Hematopoietic multipotent progenitor cell treated with erythropoietin and hydrocortisone succinate and interleukin-3 and kit ligand, for 6 days (in vitro differentiated cells): ENCODE measurements at regions not wholly inside any gene's neighbourhood (a gene's known extent, or its start where the extent isn't known, plus 50 kb on each side); places are given as distances from the start of the nearest gene placed in this dataset.

ENCODE experiments used
- DNase-seq: peaks from one replicate; pipeline ENCODE4 v3.0.0-alpha.2; 2015

GRCh38 chr2:5991305-5991968, 299.3 kb downstream of the SOX11 start:
- no peak for DNase-seq

GRCh38 chr2:5995832-5996231, 303.6 kb downstream of the SOX11 start:
- DNase-seq, result no peak

- no peak for DNase-seq
Measured at GRCh38 chr2:6008186-6008585, 316.0 kb downstream of the SOX11 start.

- no peak for DNase-seq
Measured at GRCh38 chr2:6008726-6009125, 316.5 kb downstream of the SOX11 start.

GRCh38 chr2:6010163-6010562, 318.0 kb downstream of the SOX11 start:
- DNase-seq, result no peak

GRCh38 chr2:6011921-6012320, 319.7 kb downstream of the SOX11 start:
- DNase-seq, result no peak

GRCh38 chr2:6017736-6018286, 325.6 kb downstream of the SOX11 start:
- DNase-seq, result no peak

GRCh38 chr2:6024229-6024628, 332.0 kb downstream of the SOX11 start:
- DNase-seq, result no peak

- no peak for DNase-seq
Measured at GRCh38 chr2:6024784-6025183, 332.6 kb downstream of the SOX11 start.

- DNase-seq, result no peak
Measured at GRCh38 chr2:6025391-6025790, 333.2 kb downstream of the SOX11 start.

GRCh38 chr2:6027066-6027465, 334.9 kb downstream of the SOX11 start:
- DNase-seq, result no peak

GRCh38 chr2:6031200-6031867, 339.1 kb downstream of the SOX11 start:
- DNase-seq, result peak; percentile 3

- no peak for DNase-seq
Measured at GRCh38 chr2:6036211-6036610, 344.0 kb downstream of the SOX11 start.

GRCh38 chr2:6043238-6043637, 351.1 kb downstream of the SOX11 start:
- DNase-seq, result no peak

- no peak for DNase-seq
Measured at GRCh38 chr2:6052649-6053048, 360.5 kb downstream of the SOX11 start.

- DNase-seq, result no peak
Measured at GRCh38 chr2:6053743-6054142, 361.6 kb downstream of the SOX11 start.

GRCh38 chr2:6054161-6054671, 362.0 kb downstream of the SOX11 start:
- DNase-seq, result no peak

- no peak for DNase-seq
Measured at GRCh38 chr2:6060992-6061663, 368.9 kb downstream of the SOX11 start.

- no peak for DNase-seq
Measured at GRCh38 chr2:6064757-6065156, 372.6 kb downstream of the SOX11 start.

GRCh38 chr2:6065703-6066102, 373.5 kb downstream of the SOX11 start:
- DNase-seq, result no peak

- DNase-seq, result no peak
Measured at GRCh38 chr2:6067089-6067488, 374.9 kb downstream of the SOX11 start.

- no peak for DNase-seq
Measured at GRCh38 chr2:6067806-6068205, 375.6 kb downstream of the SOX11 start.

- DNase-seq, result no peak
Measured at GRCh38 chr2:6068429-6068828, 376.2 kb downstream of the SOX11 start.

GRCh38 chr2:6069381-6069780, 377.2 kb downstream of the SOX11 start:
- DNase-seq, result no peak
